GM21786 (cell line): ENCODE measurements at regions not wholly inside any gene's neighbourhood (a gene's known extent, or its start where the extent isn't known, plus 50 kb on each side); places are given as distances from the start of the nearest gene placed in this dataset.
A peak's percentile ranks its signal among the peaks of the same experiment; 100 is the strongest.
"Not testable (repeated sequence)": the region's sequence is repeated elsewhere in the genome, so short reads cannot be mapped to it uniquely, and the experiment has no call there.

Experiments used
- ATAC-seq: cut with Tn5 transposase; IDR thresholded peaks from one replicate; pipeline ENCODE4 v1.9.1; 2021; ENCODE audit not compliant: unreplicated experiment

GRCh38 chr2:13504808-13505207, 788.1 kb downstream of the TRIB2 start:
- ATAC-seq, result peak; percentile 69

- no peak for ATAC-seq
Measured at GRCh38 chr2:13508671-13509070, 791.9 kb downstream of the TRIB2 start.

- ATAC-seq, result no peak
Measured at GRCh38 chr2:13515254-13515653, 798.5 kb downstream of the TRIB2 start.

- ATAC-seq, result no peak
Measured at GRCh38 chr2:13522096-13522495, 805.4 kb downstream of the TRIB2 start.

- ATAC-seq, result peak; percentile 93
Measured at GRCh38 chr2:13522917-13523821, 806.4 kb downstream of the TRIB2 start.

GRCh38 chr2:13524492-13524891, 807.8 kb downstream of the TRIB2 start:
- ATAC-seq, result peak; percentile 20

- ATAC-seq, result not testable (repeated sequence)
Measured at GRCh38 chr2:13531735-13532410, 815.1 kb downstream of the TRIB2 start.

GRCh38 chr2:13532781-13533523, 816.2 kb downstream of the TRIB2 start:
- ATAC-seq, result not testable (repeated sequence)

GRCh38 chr2:13533524-13533922, 816.8 kb downstream of the TRIB2 start:
- ATAC-seq, result no peak

- ATAC-seq, result no peak
Measured at GRCh38 chr2:13536941-13537340, 820.2 kb downstream of the TRIB2 start.

- ATAC-seq, result no peak
Measured at GRCh38 chr2:13537771-13538349, 821.1 kb downstream of the TRIB2 start.

- no peak for ATAC-seq
Measured at GRCh38 chr2:13539296-13539695, 822.6 kb downstream of the TRIB2 start.

GRCh38 chr2:13542061-13542460, 825.3 kb downstream of the TRIB2 start:
- ATAC-seq, result no peak

- no peak for ATAC-seq
Measured at GRCh38 chr2:13542642-13543041, 825.9 kb downstream of the TRIB2 start.

- peak; percentile 89 for ATAC-seq
Measured at GRCh38 chr2:13543550-13543949, 826.8 kb downstream of the TRIB2 start.

- ATAC-seq, result peak; percentile 36
Measured at GRCh38 chr2:13545320-13545719, 828.6 kb downstream of the TRIB2 start.

- no peak for ATAC-seq
Measured at GRCh38 chr2:13546131-13546530, 829.4 kb downstream of the TRIB2 start.

- ATAC-seq, result no peak
Measured at GRCh38 chr2:13550285-13551231, 833.8 kb downstream of the TRIB2 start.

GRCh38 chr2:13558368-13558767, 841.6 kb downstream of the TRIB2 start:
- ATAC-seq, result peak; percentile 75

- peak; percentile 73 for ATAC-seq
Measured at GRCh38 chr2:13560322-13560721, 843.6 kb downstream of the TRIB2 start.
